ENCODE measurements at regions not wholly inside any gene's neighbourhood (a gene's known extent, or its start where the extent isn't known, plus 50 kb on each side); places are given as distances from the start of the nearest gene placed in this dataset.

- Histone ChIP-seq H3K27ac (no peak overlapping the region), H3K4me3 (peak overlapping the region in 1 of 5 donors; percentile 25), H3K4me1 (replicated peaks in 1 of 2) (peaks cover 24 to 26% of the 10 kb centered on the region in 2 donors)
- peak in 2 of 8 experiments; percentile 9 to 15 for ATAC-seq (replicated peaks in 6 of 8)
- in situ Hi-C loops (cut with MboI; ENCODE audit: low pct_unique_long_range_greater_than_20kb in 2 of 9, low sequenced_read_pairs in 9 of 9, unreplicated experiment in 9 of 9): loop anchor here in 6 of 9 experiments (25.0 kb wide), 3 partner anchors 156 to 531 kb away; no protein-coding TSS in a partner anchor
- WGBS, 10 experiments: 10 to 100% (median 33%) methylated on average over 1 to 3 of the region's 6 CpGs; no CpG with 5 or more reads in 5 of the 10 experiments
These were observed 122.8 kb upstream of the LGALSL start for GRCh38 chr2:64331114-64331645.

DNA sequence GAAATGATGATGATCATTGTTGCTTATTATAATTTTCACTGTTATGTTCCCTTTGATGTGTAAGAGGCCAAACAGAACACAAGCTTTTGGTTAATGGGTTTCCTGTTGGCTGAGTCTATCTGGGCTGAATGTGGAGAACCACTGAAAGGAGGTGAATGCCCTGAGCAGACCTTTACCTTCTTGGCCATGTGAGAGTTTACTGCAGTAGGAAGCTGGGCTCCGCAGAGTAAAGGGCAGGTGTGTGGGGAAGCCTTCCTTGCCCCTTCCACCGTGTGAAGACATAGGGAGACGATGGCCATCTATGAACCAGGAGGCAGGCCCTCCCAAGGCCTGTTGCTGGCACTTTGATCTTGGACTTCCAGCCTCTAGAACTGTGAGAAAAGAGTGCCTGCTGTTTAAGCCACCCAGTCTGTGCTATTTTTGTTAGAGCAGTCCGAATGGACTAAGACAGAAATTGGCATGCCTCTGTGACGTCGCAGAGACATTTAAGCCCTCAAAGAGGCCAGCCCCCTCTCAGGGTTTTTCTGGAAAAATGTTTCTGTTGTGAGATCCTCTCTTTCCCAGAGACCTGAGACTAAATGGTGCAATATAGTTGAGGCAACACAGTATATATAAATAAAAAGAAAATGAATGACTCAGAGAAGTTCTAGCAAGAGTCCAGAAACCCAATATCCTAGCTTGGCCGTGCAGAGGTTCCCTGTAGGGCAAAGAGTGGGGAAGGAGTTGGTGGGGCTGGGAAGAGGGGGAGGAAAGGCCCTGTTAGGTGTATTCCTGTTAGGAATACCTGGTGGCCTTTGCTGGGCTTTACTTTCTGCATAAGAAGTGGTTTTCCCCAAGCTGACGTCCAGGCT lies 121.9 kb upstream of the LGALSL start:
- peaks cover 24 to 26% of the 10 kb centered on the region in 2 donors for H3K4me1 ChIP-seq (replicated peaks in 1 of 2)
- ATAC-seq (replicated peaks in 6 of 8): no peak
- no peak overlapping the region for H3K4me3 ChIP-seq
- no peak overlapping the region for H3K27ac ChIP-seq
- WGBS, 10 experiments: 50 to 100% (median 87%) methylated on average over 1 to 6 of the region's 8 CpGs; no CpG with 5 or more reads in 2 of the 10 experiments
- in situ Hi-C loops (cut with MboI; ENCODE audit: low pct_unique_long_range_greater_than_20kb in 2 of 9, low sequenced_read_pairs in 9 of 9, unreplicated experiment in 9 of 9): loop anchor here in 6 of 9 experiments (25.0 kb wide), 3 partner anchors 155 to 530 kb away; no protein-coding TSS in a partner anchor

GRCh38 chr2:64336171-64336570 lies 117.8 kb upstream of the LGALSL start:
- H3K4me3 ChIP-seq: no peak overlapping the region
- in situ Hi-C loops (cut with MboI; ENCODE audit: low pct_unique_long_range_greater_than_20kb in 2 of 9, low sequenced_read_pairs in 9 of 9, unreplicated experiment in 9 of 9): loop anchor here in 6 of 9 experiments (25.0 kb wide), 3 partner anchors 151 to 526 kb away; no protein-coding TSS in a partner anchor
- peaks cover 4 to 6% of the 10 kb centered on the region in 2 donors for H3K4me1 ChIP-seq (replicated peaks in 1 of 2)
- WGBS, 10 experiments: 5 to 100% (median 90%) methylated on average over 1 of the region's 1 CpG; no CpG with 5 or more reads in 1 of the 10 experiments
- ATAC-seq (replicated peaks in 6 of 8): no peak
- H3K27ac ChIP-seq: no peak overlapping the region

- in situ Hi-C loops (cut with MboI; ENCODE audit: low pct_unique_long_range_greater_than_20kb in 2 of 9, low sequenced_read_pairs in 9 of 9, unreplicated experiment in 9 of 9): loop anchor here in 6 of 9 experiments (25.0 kb wide), 3 partner anchors 150 to 525 kb away; no protein-coding TSS in a partner anchor
These were observed 116.6 kb upstream of the LGALSL start for GRCh38 chr2:64337314-64337713.

GRCh38 chr2:64338108-64338507 lies 115.9 kb upstream of the LGALSL start:
- H3K4me1 ChIP-seq (replicated peaks in 1 of 2): no peaks in the 10 kb centered on the region
- no peak overlapping the region for H3K4me3 ChIP-seq
- H3K27ac ChIP-seq: no peak overlapping the region
- ATAC-seq (replicated peaks in 6 of 8): no peak
- in situ Hi-C loops (cut with MboI; ENCODE audit: low pct_unique_long_range_greater_than_20kb in 2 of 9, low sequenced_read_pairs in 9 of 9, unreplicated experiment in 9 of 9): loop anchor here in 6 of 9 experiments (25.0 kb wide), 3 partner anchors 149 to 524 kb away; no protein-coding TSS in a partner anchor
- 67 to 100% (median 87%) methylated on average over 1 to 3 of the region's 4 CpGs; no CpG with 5 or more reads in 1 of the 10 experiments for WGBS, 10 experiments

More at GRCh38 chr2:64337314-64337713, 116.6 kb upstream of the LGALSL start:
- no peak overlapping the region for H3K4me3 ChIP-seq
- peak in 1 of 8 experiments; percentile 53 for ATAC-seq (replicated peaks in 6 of 8)
- H3K27ac ChIP-seq: no peak overlapping the region
- no peaks in the 10 kb centered on the region for H3K4me1 ChIP-seq (replicated peaks in 1 of 2)
- 60 to 100% (median 96%) methylated on average over 1 to 3 of the region's 3 CpGs; no CpG with 5 or more reads in 4 of the 10 experiments for WGBS, 10 experiments

GRCh38 chr2:64338910-64339500 lies 115.0 kb upstream of the LGALSL start:
- 40 to 100% (median 75%) methylated on average over 1 to 5 of the region's 5 CpGs; no CpG with 5 or more reads in 1 of the 10 experiments for WGBS, 10 experiments
- ATAC-seq (replicated peaks in 6 of 8): peak in 2 of 8 experiments; percentile 69 to 74
- no peak overlapping the region for H3K27ac ChIP-seq
- in situ Hi-C loops (cut with MboI; ENCODE audit: low pct_unique_long_range_greater_than_20kb in 2 of 9, low sequenced_read_pairs in 9 of 9, unreplicated experiment in 9 of 9): loop anchor here in 6 of 9 experiments (25.0 kb wide), 3 partner anchors 148 to 523 kb away; no protein-coding TSS in a partner anchor
- no peaks in the 10 kb centered on the region for H3K4me1 ChIP-seq (replicated peaks in 1 of 2)
- H3K4me3 ChIP-seq: no peak overlapping the region

DNA sequence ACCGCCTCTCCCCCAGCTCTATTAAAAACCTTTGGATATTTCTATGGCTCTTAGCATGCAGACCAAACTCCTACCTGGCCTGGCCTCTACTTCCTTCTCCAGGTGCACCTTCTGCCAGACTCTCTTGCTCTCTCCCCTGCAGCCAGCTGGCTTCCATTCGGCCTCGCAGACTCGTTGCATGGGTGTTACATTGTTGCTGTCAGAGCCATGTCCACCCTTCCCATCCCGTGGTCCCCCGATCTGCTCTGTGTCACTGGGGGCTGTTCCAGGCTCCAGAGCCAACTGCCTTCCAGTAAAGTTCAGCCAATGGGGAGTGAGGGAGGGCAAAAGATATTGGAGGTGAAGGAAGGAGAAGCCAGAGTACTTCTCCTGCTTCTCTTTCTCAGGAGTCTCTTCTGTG lies 112.5 kb upstream of the LGALSL start:
- ATAC-seq (replicated peaks in 6 of 8): no peak
- no peak overlapping the region for H3K27ac ChIP-seq
- in situ Hi-C loops (cut with MboI; ENCODE audit: low pct_unique_long_range_greater_than_20kb in 2 of 9, low sequenced_read_pairs in 9 of 9, unreplicated experiment in 9 of 9): loop anchor here in 6 of 9 experiments (25.0 kb wide), 3 partner anchors 146 to 521 kb away; no protein-coding TSS in a partner anchor
- H3K4me1 ChIP-seq (replicated peaks in 1 of 2): peaks cover 0 to 3% of the 10 kb centered on the region in 2 donors
- 60 to 100% (median 91%) methylated on average over 1 to 6 of the region's 6 CpGs; no CpG with 5 or more reads in 2 of the 10 experiments for WGBS, 10 experiments
- no peak overlapping the region for H3K4me3 ChIP-seq

DNA sequence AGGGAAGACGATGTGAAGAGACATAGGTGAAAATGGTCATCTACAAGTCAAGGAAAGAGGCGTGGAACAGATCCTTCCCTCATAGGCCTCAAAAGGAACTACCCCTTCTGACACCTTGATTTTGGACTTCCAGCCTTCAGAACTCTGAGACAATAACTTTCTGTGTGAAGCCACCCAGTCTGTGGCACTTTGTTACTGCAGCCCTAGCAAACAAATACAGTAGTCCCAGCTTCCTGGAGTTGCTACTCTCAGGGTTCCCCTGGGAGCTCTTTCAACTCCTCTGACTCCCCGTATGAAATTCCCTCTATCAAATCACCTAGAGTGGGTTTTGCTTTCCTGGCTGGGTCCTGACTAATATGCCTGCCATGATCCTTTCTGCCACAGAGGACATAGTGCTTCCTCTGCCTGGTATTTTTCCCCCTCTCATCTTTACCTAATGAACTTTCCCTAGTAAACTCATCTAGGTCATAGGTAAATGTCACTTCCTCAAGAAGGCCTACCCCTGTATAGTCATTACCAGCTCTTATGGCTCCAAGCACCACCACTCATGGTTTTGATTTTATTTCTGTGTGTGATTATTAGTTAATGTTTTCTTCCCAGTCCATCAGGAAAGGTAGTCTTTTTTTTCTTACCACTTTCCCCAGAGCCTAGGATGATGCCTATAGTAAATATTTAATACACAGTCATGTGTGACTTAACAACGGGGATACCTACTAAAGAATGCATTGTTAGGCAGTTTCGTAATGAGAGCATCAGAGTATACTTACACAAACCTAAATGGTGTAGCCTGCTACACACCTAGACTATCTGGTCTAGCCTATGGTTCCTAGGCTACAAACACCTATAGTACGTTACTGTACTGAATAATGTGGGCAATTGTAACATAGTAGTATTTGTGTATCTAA lies 111.5 kb upstream of the LGALSL start:
- H3K4me1 ChIP-seq (replicated peaks in 1 of 2): peaks cover 0 to 3% of the 10 kb centered on the region in 2 donors
- ATAC-seq (replicated peaks in 6 of 8): no peak
- in situ Hi-C loops (cut with MboI; ENCODE audit: low pct_unique_long_range_greater_than_20kb in 2 of 9, low sequenced_read_pairs in 9 of 9, unreplicated experiment in 9 of 9): loop anchor here in 6 of 9 experiments (25.0 kb wide), 3 partner anchors 145 to 520 kb away; no protein-coding TSS in a partner anchor
- 50 to 100% (median 87%) methylated on average over 1 to 5 of the region's 6 CpGs; no CpG with 5 or more reads in 1 of the 10 experiments for WGBS, 10 experiments
- no peak overlapping the region for H3K4me3 ChIP-seq
- no peak overlapping the region for H3K27ac ChIP-seq

DNA sequence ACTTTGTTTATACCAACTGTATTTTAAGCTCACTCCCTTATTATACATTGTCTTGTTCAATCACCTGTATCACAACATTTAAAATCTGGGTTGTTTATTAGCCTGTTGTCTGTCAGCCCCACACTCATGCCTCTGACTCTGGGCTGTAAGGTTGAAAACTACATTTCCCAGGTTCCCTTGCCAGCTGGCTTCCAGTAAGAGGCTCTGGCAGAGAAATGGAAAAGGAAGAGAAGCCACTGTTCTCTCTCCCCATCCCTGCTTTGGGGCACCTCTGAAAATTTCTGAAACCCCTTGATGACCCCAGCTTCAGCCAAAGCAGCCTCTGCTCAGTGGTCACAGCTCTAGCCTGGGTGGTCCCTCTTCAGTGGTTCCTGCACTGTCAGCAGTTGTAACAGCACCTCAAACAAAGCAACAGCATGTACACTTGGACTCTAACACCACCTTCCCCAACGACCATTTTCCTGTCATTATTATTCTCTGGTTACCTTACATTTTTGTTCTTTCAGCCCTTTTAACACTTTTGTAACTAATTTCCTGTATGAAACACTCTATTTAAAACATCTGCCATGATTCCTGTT lies 108.9 kb upstream of the LGALSL start:
- Histone ChIP-seq H3K27ac (no peak overlapping the region), H3K4me1 (replicated peaks in 1 of 2) (peaks cover 0 to 3% of the 10 kb centered on the region in 2 donors), H3K4me3 (no peak overlapping the region)
- in situ Hi-C loops (cut with MboI; ENCODE audit: low pct_unique_long_range_greater_than_20kb in 2 of 9, low sequenced_read_pairs in 9 of 9, unreplicated experiment in 9 of 9): loop anchor here in 6 of 9 experiments (25.0 kb wide), 3 partner anchors 142 to 517 kb away; no protein-coding TSS in a partner anchor
- peak in 1 of 8 experiments; percentile 24 for ATAC-seq (replicated peaks in 6 of 8)
- WGBS, 10 experiments: 0 to 20% (median 10%) methylated on average over 1 of the region's 1 CpG; no CpG with 5 or more reads in 1 of the 10 experiments

DNA sequence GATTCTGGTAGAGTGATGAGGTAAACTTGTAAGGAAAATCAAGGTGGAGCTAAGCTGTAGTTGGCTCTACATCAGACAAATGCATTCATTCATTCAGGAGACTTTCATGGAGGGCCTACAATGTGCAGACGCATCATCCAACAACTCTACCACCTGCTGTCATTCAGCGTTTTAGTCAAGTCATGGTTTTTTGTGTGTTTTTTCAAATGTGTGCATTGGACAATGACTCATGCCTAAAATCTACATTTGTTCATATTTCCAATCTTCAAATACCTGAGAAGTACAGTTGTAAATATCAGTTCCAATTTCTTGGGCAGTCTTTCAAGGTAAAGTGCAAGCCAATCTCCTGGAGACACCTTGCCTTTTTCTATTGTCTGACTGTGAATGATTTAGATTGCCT lies 108.0 kb upstream of the LGALSL start:
- Histone ChIP-seq H3K27ac (no peak overlapping the region), H3K4me3 (no peak overlapping the region), H3K4me1 (replicated peaks in 1 of 2) (peaks cover 0 to 3% of the 10 kb centered on the region in 2 donors)
- ATAC-seq (replicated peaks in 6 of 8): peak in 1 of 8 experiments; percentile 29
- WGBS, 10 experiments: 80 to 100% (median 89%) methylated on average over 1 to 2 of the region's 2 CpGs; no CpG with 5 or more reads in 4 of the 10 experiments
- in situ Hi-C loops (cut with MboI; ENCODE audit: low pct_unique_long_range_greater_than_20kb in 2 of 9, low sequenced_read_pairs in 9 of 9, unreplicated experiment in 9 of 9): loop anchor here in 6 of 9 experiments (25.0 kb wide), 3 partner anchors 141 to 516 kb away; no protein-coding TSS in a partner anchor

DNA sequence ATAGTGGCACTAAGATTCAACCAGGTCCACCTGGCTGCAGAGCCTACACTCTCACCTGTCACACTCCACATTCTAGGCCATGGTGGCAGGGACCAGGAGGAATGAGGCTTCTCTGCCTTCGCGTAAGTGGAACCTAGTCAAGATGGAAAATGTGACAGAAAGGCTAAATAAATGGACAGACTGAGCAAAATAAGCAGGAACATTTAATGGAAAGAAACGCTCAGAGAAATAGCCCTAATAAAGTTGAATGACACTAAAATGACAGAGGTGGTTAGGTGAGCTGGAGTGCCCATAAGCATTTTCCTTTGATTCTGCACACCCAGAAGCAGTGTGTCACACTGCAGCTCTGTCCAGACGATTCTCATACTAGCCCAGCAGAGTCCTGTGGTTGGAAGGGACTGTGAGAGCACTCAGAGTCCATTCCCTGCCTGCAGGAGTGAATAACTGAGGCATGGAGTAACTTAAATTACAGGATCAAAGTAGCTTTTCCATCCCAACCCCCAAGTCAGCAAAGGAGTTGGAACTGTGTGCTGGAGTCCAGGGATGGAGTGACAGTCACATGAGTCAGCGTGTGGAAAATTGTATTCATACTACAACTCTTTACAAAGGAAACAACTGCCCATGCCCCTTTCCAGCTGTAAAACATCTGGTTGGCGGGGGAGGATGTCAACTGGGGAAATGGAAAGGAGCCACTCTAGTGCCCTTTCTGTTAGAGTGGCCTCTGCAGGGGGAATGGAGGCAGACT lies 105.4 kb upstream of the LGALSL start:
- 30 to 100% (median 73%) methylated on average over 2 to 4 of the region's 6 CpGs; no CpG with 5 or more reads in 2 of the 10 experiments for WGBS, 10 experiments
- Histone ChIP-seq H3K4me1 (replicated peaks in 1 of 2) (peaks cover 0 to 3% of the 10 kb centered on the region in 2 donors), H3K4me3 (no peak overlapping the region), H3K27ac (no peak overlapping the region)
- peak in 2 of 8 experiments; percentile 68 to 78 for ATAC-seq (replicated peaks in 6 of 8)
- in situ Hi-C loops (cut with MboI; ENCODE audit: low pct_unique_long_range_greater_than_20kb in 2 of 9, low sequenced_read_pairs in 9 of 9, unreplicated experiment in 9 of 9): loop anchor here in 6 of 9 experiments (25.0 kb wide), 3 partner anchors 139 to 514 kb away; no protein-coding TSS in a partner anchor
